ENCODE measurements at regions not wholly inside any gene's neighbourhood (a gene's known extent, or its start where the extent isn't known, plus 50 kb on each side); places are given as distances from the start of the nearest gene placed in this dataset.

- no peaks in the 10 kb centered on the region for H3K36me3 Mint-ChIP-seq (ENCODE audit: low read depth)
- no peaks in the 10 kb centered on the region for H3K9me3 Mint-ChIP-seq
- H3K4me3 Mint-ChIP-seq, result no peak overlapping the region
- H3K27ac Mint-ChIP-seq, result no peak overlapping the region
- H3K27me3 Mint-ChIP-seq, result no peaks in the 10 kb centered on the region
- intact Hi-C loops (cut with micrococcal nuclease), result no loop called here
- DNase-seq, result no peak
- H3K4me1 Mint-ChIP-seq, result no peaks in the 10 kb centered on the region
Observed at GRCh38 chr13:69551193-69551592, 556.4 kb upstream of the ATXN8OS start.

GRCh38 chr13:69547780-69548179 is 559.8 kb upstream of the ATXN8OS start:
- intact Hi-C loops (cut with micrococcal nuclease), result no loop called here
- no peak for DNase-seq
- no peaks in the 10 kb centered on the region for H3K9me3 Mint-ChIP-seq

GRCh38 chr13:69545551-69545950 is 562.1 kb upstream of the ATXN8OS start:
- no peaks in the 10 kb centered on the region for H3K36me3 Mint-ChIP-seq (ENCODE audit: low read depth)
- no peaks in the 10 kb centered on the region for H3K9me3 Mint-ChIP-seq
- H3K4me1 Mint-ChIP-seq, result no peaks in the 10 kb centered on the region
- H3K27me3 Mint-ChIP-seq, result no peaks in the 10 kb centered on the region
- H3K4me3 Mint-ChIP-seq, result no peak overlapping the region
- no peak for DNase-seq
- H3K27ac Mint-ChIP-seq, result no peak overlapping the region
- intact Hi-C loops (cut with micrococcal nuclease), result no loop called here

More at GRCh38 chr13:69547780-69548179, 559.8 kb upstream of the ATXN8OS start:
- Mint-ChIP-seq H3K4me3 (no peak overlapping the region), H3K27me3 (no peaks in the 10 kb centered on the region), H3K36me3 (ENCODE audit: low read depth) (no peaks in the 10 kb centered on the region), H3K4me1 (no peaks in the 10 kb centered on the region), H3K27ac (no peak overlapping the region)

DNA sequence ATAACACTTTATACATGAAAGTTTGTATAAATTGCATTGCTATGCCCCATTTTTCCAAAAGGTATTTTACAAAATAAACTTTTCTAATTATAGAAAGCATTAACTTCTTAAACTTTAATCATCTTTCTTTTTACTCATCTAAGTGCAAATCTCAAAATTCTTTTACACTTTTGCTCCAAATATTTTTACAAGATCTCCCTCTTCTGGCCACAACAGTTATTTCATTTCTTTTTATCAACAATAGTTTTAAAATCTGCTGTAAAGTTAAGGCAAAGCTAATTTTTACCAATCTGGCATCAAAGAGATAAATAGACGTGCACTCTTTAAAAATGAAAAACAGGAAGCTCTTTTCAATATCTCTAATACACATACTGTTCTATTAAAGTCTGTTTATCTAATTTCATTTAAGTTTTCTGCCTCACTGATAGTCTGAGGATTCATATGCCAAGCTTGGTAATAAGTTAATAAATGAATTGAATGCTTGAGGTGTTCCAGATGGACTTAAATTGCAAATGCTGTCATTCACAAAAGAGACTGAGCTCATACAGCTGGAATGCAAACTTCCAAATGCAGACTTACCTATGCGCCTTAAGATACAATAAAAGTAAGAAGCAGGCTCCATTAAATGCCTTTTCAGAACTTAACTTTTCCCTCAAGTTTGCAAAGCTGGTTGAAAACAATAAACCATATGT is 583.0 kb upstream of the ATXN8OS start:
- intact Hi-C loops (cut with micrococcal nuclease), result no loop called here
- Mint-ChIP-seq H3K9me3 (no peaks in the 10 kb centered on the region), H3K4me1 (no peaks in the 10 kb centered on the region), H3K27ac (no peak overlapping the region), H3K36me3 (ENCODE audit: low read depth) (no peaks in the 10 kb centered on the region), H3K4me3 (no peak overlapping the region), H3K27me3 (no peaks in the 10 kb centered on the region)
- DNase-seq, result no peak

DNA sequence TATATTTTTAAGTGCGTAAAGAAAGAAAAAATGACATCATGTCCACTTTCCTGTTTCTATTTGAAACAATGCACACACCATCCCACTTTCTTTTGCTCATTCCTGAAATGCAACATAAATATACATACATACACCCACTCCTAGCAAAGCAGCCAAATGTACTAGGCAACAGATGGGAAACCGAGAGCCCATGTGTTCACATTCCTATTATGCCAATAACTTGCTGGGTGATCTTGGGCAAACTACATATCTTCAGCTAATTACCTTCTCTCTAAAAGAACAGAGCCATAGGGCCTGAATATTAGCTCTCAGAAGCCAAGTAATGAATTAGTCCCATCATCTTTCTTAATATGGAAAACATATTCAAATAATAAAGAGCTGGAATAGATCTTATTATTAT is 610.6 kb upstream of the ATXN8OS start:
- intact Hi-C loops (cut with micrococcal nuclease), result no loop called here
- Mint-ChIP-seq H3K36me3 (ENCODE audit: low read depth) (no peaks in the 10 kb centered on the region), H3K9me3 (peaks cover 9% of the 10 kb centered on the region), H3K27me3 (no peaks in the 10 kb centered on the region), H3K27ac (no peak overlapping the region), H3K4me3 (no peak overlapping the region), H3K4me1 (no peaks in the 10 kb centered on the region)
- no peak for DNase-seq

DNA sequence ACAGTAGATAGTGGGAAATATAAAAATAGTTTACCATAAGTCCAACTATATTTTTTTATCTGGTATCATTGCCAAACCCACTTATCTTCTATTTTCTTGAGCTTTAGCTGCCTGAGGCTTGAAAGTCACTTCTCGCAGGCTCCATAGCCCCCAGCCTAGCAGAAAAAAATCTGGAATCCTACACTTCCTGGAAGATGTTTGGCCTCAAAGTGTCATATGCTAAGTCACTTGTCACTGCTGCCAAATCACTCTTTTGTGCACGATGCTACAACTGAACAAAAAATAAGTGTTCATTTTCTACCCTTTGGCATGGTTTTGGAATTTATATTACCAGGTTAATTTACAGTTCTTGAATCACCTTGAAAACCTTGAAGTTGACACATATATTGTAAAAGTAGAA is 612.5 kb upstream of the ATXN8OS start:
- no peak for DNase-seq
- Mint-ChIP-seq H3K27ac (no peak overlapping the region), H3K4me1 (no peaks in the 10 kb centered on the region), H3K36me3 (ENCODE audit: low read depth) (no peaks in the 10 kb centered on the region), H3K27me3 (no peaks in the 10 kb centered on the region), H3K4me3 (no peak overlapping the region), H3K9me3 (peaks cover 3% of the 10 kb centered on the region)
- intact Hi-C loops (cut with micrococcal nuclease), result no loop called here

DNA sequence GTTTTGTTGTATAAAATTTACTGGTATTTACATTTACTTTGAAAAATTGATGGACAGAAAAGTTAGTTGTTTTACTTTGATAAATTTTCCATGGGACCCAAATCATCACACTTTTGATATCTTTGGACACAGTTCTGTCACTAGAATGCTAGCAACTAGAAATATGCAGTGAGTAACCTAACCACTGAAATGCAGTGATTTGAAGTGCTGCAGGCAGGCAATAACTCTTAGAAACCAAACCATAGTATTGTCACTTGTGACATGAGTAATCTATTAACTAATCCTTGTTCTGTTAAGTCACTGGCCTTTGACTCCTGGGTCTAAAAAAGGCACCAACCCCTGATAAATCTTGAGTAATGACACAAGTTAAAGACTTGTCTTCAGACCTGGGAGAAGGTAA is 620.0 kb upstream of the ATXN8OS start:
- no peaks in the 10 kb centered on the region for H3K27me3 Mint-ChIP-seq
- intact Hi-C loops (cut with micrococcal nuclease), result no loop called here
- no peaks in the 10 kb centered on the region for H3K4me1 Mint-ChIP-seq
- DNase-seq, result no peak
- no peak overlapping the region for H3K27ac Mint-ChIP-seq
- H3K36me3 Mint-ChIP-seq (ENCODE audit: low read depth), result no peaks in the 10 kb centered on the region
- peaks cover under 1% of the 10 kb centered on the region for H3K9me3 Mint-ChIP-seq
- H3K4me3 Mint-ChIP-seq, result no peak overlapping the region

DNA sequence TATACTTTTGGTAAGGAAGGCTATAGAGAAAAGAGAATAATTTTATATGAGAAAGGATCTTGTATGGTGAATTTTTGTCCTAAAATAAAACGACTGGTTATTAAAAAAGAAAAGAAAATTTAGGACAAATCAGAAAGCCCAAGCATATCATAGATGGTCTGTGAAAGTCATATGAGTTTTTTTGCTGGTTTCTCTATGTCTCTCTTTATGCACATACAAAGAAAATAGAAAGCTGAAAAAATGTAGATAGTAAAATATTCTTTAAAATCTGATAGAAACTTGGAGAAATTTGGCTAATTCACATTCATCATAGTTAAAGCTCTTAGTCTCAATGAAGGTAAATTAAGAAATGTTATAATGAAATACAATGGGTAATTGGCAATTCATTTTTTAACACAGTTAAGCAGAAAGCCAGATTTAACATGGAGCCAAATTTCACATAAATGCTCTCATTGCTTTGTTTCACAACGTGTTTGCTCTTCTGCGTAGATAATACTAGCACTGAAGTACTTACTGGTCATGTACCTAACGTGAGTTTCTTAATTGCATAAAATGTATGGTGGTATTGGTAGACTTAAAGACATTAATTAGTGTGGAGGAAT is 621.5 kb upstream of the ATXN8OS start:
- H3K36me3 Mint-ChIP-seq (ENCODE audit: low read depth), result no peaks in the 10 kb centered on the region
- H3K4me1 Mint-ChIP-seq, result no peaks in the 10 kb centered on the region
- H3K9me3 Mint-ChIP-seq, result peaks cover 9% of the 10 kb centered on the region
- H3K27ac Mint-ChIP-seq, result no peak overlapping the region
- no peak for DNase-seq
- intact Hi-C loops (cut with micrococcal nuclease), result no loop called here
- H3K4me3 Mint-ChIP-seq, result no peak overlapping the region
- H3K27me3 Mint-ChIP-seq, result no peaks in the 10 kb centered on the region

DNA sequence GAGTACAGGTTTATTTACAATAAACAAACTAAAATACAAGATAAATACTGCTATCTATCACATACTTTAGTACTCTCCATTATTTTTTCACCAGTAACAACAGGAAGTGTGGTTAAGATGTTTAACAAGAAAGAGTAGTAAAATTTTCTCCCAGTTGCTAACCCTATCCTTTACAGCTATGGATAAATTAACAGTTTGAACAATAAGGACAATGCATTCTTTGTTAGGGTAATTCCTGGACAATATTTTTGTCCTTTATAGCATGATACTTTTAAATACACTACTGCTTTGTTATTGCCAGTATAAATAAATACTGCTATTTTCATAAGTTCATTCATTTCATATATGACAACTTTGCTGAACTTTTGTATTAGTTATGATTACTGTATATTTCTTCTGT is 630.2 kb upstream of the ATXN8OS start:
- no peak for DNase-seq
- Mint-ChIP-seq H3K9me3 (peaks cover 7% of the 10 kb centered on the region), H3K4me3 (no peak overlapping the region), H3K4me1 (no peaks in the 10 kb centered on the region), H3K27ac (no peak overlapping the region), H3K27me3 (no peaks in the 10 kb centered on the region), H3K36me3 (ENCODE audit: low read depth) (no peaks in the 10 kb centered on the region)
- intact Hi-C loops (cut with micrococcal nuclease), result no loop called here

GRCh38 chr13:69474011-69474685 is 633.5 kb upstream of the ATXN8OS start:
- no peak overlapping the region for H3K27ac Mint-ChIP-seq
- no peaks in the 10 kb centered on the region for H3K4me1 Mint-ChIP-seq
- H3K36me3 Mint-ChIP-seq (ENCODE audit: low read depth), result no peaks in the 10 kb centered on the region
- DNase-seq, result no peak
- H3K9me3 Mint-ChIP-seq, result no peaks in the 10 kb centered on the region
- H3K27me3 Mint-ChIP-seq, result no peaks in the 10 kb centered on the region
- no peak overlapping the region for H3K4me3 Mint-ChIP-seq
- intact Hi-C loops (cut with micrococcal nuclease), result no loop called here

GRCh38 chr13:69468624-69469023 is 639.0 kb upstream of the ATXN8OS start:
- Mint-ChIP-seq H3K27ac (no peak overlapping the region), H3K9me3 (peaks cover 4% of the 10 kb centered on the region), H3K4me1 (no peaks in the 10 kb centered on the region), H3K4me3 (no peak overlapping the region), H3K27me3 (no peaks in the 10 kb centered on the region), H3K36me3 (ENCODE audit: low read depth) (no peaks in the 10 kb centered on the region)
- intact Hi-C loops (cut with micrococcal nuclease), result no loop called here
- DNase-seq, result no peak

GRCh38 chr13:69461397-69461796 is 646.2 kb upstream of the ATXN8OS start:
- Mint-ChIP-seq H3K27ac (no peak overlapping the region), H3K4me1 (no peaks in the 10 kb centered on the region), H3K27me3 (no peaks in the 10 kb centered on the region), H3K4me3 (no peak overlapping the region), H3K36me3 (ENCODE audit: low read depth) (no peaks in the 10 kb centered on the region), H3K9me3 (peaks cover 4% of the 10 kb centered on the region)
- no peak for DNase-seq
- intact Hi-C loops (cut with micrococcal nuclease), result no loop called here

DNA sequence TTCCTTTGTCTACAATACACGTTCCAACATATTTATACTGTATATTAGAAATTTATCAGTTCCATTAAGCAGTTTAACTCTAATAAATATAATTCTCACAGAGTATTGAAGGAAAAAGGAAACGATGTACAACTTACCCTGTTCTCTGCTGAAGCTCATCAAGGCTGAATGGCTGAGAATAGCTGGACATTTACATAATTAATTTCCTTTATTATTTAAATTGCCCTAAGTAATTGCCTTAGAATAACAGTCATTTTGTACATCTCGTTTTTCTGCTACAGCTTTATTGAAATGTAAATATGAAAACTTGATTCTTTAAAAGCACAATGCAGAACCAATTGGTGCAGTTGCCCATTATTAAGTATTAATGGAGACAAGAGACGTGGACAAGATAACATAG is 648.3 kb upstream of the ATXN8OS start:
- intact Hi-C loops (cut with micrococcal nuclease), result no loop called here
- H3K27ac Mint-ChIP-seq, result no peak overlapping the region
- no peaks in the 10 kb centered on the region for H3K4me1 Mint-ChIP-seq
- peaks cover 4% of the 10 kb centered on the region for H3K9me3 Mint-ChIP-seq
- no peak overlapping the region for H3K4me3 Mint-ChIP-seq
- H3K27me3 Mint-ChIP-seq, result no peaks in the 10 kb centered on the region
- no peaks in the 10 kb centered on the region for H3K36me3 Mint-ChIP-seq (ENCODE audit: low read depth)
- no peak for DNase-seq

GRCh38 chr13:69458013-69458412 is 649.6 kb upstream of the ATXN8OS start:
- Mint-ChIP-seq H3K9me3 (no peaks in the 10 kb centered on the region), H3K36me3 (ENCODE audit: low read depth) (no peaks in the 10 kb centered on the region), H3K4me1 (no peaks in the 10 kb centered on the region), H3K4me3 (no peak overlapping the region), H3K27me3 (no peaks in the 10 kb centered on the region), H3K27ac (no peak overlapping the region)
- no peak for DNase-seq
- intact Hi-C loops (cut with micrococcal nuclease), result no loop called here
